ENCODE measurements at regions not wholly inside any gene's neighbourhood (a gene's known extent, or its start where the extent isn't known, plus 50 kb on each side); places are given as distances from the start of the nearest gene placed in this dataset.

- Histone ChIP-seq H3K9me3 (no peaks in the 10 kb centered on the region), H3K4me3 (no peak overlapping the region), H3K36me3 (no peaks in the 10 kb centered on the region), H3K27ac (no peak overlapping the region), H3K4me1 (no peaks in the 10 kb centered on the region), H3K27me3 (no peaks in the 10 kb centered on the region)
- no peak for TF ChIP-seq EP300 (IDR thresholded peaks at IDR 0.05)
- no peak for TF ChIP-seq POLR2A (IDR thresholded peaks at IDR 0.05)
- no peak for TF ChIP-seq CTCF (IDR thresholded peaks at IDR 0.05)
- WGBS, 2 donors, result 85 to 90% methylated on average over 5 of the region's 5 CpGs
- no peak for DNase-seq (ENCODE audit: low spot score in 2 of 2)
These were observed 381.9 kb downstream of the PRDM5 start for GRCh38 chr4:120540625-120541024.

GRCh38 chr4:120536884-120537283 is 385.6 kb downstream of the PRDM5 start:
- TF ChIP-seq POLR2A (IDR thresholded peaks at IDR 0.05) (no peak), EP300 (IDR thresholded peaks at IDR 0.05) (no peak), CTCF (IDR thresholded peaks at IDR 0.05) (no peak)
- H3K9me3 ChIP-seq, result no peaks in the 10 kb centered on the region
- 89 to 94% methylated on average over 4 of the region's 4 CpGs for WGBS, 2 donors
- no peak overlapping the region for H3K27ac ChIP-seq
- DNase-seq (ENCODE audit: low spot score in 2 of 2), result no peak
- no peaks in the 10 kb centered on the region for H3K27me3 ChIP-seq
- no peak overlapping the region for H3K4me3 ChIP-seq
- H3K4me1 ChIP-seq, result no peaks in the 10 kb centered on the region
- H3K36me3 ChIP-seq, result no peaks in the 10 kb centered on the region

- Histone ChIP-seq H3K4me1 (no peaks in the 10 kb centered on the region), H3K27me3 (no peaks in the 10 kb centered on the region), H3K9me3 (no peaks in the 10 kb centered on the region), H3K27ac (no peak overlapping the region), H3K36me3 (no peaks in the 10 kb centered on the region), H3K4me3 (no peak overlapping the region)
- no peak for TF ChIP-seq CTCF (IDR thresholded peaks at IDR 0.05)
- TF ChIP-seq POLR2A (IDR thresholded peaks at IDR 0.05), result no peak
- TF ChIP-seq EP300 (IDR thresholded peaks at IDR 0.05), result no peak
- DNase-seq (ENCODE audit: low spot score in 2 of 2), result no peak
These were observed 394.1 kb downstream of the PRDM5 start for GRCh38 chr4:120528428-120528827.

- Histone ChIP-seq H3K4me3 (no peak overlapping the region), H3K27me3 (no peaks in the 10 kb centered on the region), H3K4me1 (no peaks in the 10 kb centered on the region), H3K36me3 (no peaks in the 10 kb centered on the region), H3K9me3 (no peaks in the 10 kb centered on the region), H3K27ac (no peak overlapping the region)
- no peak for DNase-seq (ENCODE audit: low spot score in 2 of 2)
- TF ChIP-seq POLR2A (IDR thresholded peaks at IDR 0.05) (no peak), EP300 (IDR thresholded peaks at IDR 0.05) (no peak), CTCF (IDR thresholded peaks at IDR 0.05) (no peak)
These were observed 396.5 kb downstream of the PRDM5 start for GRCh38 chr4:120526033-120526432.

- H3K36me3 ChIP-seq, result no peaks in the 10 kb centered on the region
- H3K27ac ChIP-seq, result no peak overlapping the region
- no peaks in the 10 kb centered on the region for H3K9me3 ChIP-seq
- no peak for DNase-seq (ENCODE audit: low spot score in 2 of 2)
- 74 to 77% methylated on average over 4 of the region's 4 CpGs for WGBS, 2 donors
- H3K4me1 ChIP-seq, result no peaks in the 10 kb centered on the region
- no peak for TF ChIP-seq POLR2A (IDR thresholded peaks at IDR 0.05)
- TF ChIP-seq CTCF (IDR thresholded peaks at IDR 0.05), result no peak
- TF ChIP-seq EP300 (IDR thresholded peaks at IDR 0.05), result no peak
- H3K27me3 ChIP-seq, result no peaks in the 10 kb centered on the region
- no peak overlapping the region for H3K4me3 ChIP-seq
These were observed 397.4 kb downstream of the PRDM5 start for GRCh38 chr4:120525106-120525505.
